NCI-H1436 treated with DMSO at 0.1 percent for 48 hours (cell line): ENCODE measurements at regions not wholly inside any gene's neighbourhood (a gene's known extent, or its start where the extent isn't known, plus 50 kb on each side); places are given as distances from the start of the nearest gene placed in this dataset.
"Not testable (repeated sequence)": the region's sequence is repeated elsewhere in the genome, so short reads cannot be mapped to it uniquely, and the experiment has no call there.

Source experiments
- DNase-seq: peaks from one replicate; lab custom pipeline; 2025; lab: John Stamatoyannopoulos, UW

DNA sequence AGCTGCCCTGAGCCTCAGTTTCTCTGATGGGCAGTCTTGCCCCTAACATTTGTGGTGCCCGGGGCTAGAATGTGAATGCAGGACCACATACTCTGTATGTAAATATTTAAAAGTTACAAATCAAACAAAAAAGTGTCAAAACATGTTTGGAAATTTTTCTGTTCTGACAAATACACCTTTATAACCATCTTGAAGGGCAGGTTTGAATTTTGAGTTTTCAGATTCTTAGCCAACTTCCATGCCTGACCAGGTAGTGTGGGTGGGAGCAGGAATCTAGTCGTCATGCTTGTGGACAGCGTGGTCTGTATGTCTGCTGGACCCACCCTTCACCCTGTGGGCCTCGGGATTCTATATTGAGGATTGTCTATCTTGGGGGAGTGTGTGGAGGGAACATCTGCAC, 325.1 kb downstream of the SOX4 start:
- DNase-seq: no peak

- DNase-seq: no peak
Observed at GRCh38 chr6:21922086-21922485, 328.5 kb downstream of the SOX4 start.

GRCh38 chr6:21924002-21924401, 330.5 kb downstream of the SOX4 start:
- DNase-seq: no peak

- no peak for DNase-seq
Observed at GRCh38 chr6:21928827-21929226, 335.3 kb downstream of the SOX4 start.

- no peak for DNase-seq
Observed at GRCh38 chr6:21931641-21932335, 338.2 kb downstream of the SOX4 start.

- DNase-seq: no peak
Observed at GRCh38 chr6:21933351-21933750, 339.8 kb downstream of the SOX4 start.

DNA sequence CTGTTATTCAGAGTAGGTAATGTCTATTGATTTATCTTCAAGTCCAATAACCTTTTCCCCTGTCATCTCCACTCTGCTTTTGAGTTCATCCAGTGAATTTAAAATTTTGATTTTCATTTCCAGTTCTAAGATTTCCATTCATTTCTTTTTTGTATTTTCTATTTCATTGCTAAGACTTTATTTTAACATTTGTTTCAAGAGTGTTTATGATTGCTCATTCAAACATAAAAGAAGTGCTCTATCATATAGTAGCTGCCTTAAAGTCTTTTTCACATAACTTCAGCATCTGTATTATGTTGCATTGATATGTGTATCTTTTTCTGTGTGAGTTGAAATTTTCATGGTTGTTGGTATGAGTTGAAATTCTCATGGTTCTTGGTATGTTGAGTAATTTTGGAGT, 341.6 kb downstream of the SOX4 start:
- no peak for DNase-seq

- no peak for DNase-seq
Observed at GRCh38 chr6:21935561-21936028, 342.0 kb downstream of the SOX4 start.

DNA sequence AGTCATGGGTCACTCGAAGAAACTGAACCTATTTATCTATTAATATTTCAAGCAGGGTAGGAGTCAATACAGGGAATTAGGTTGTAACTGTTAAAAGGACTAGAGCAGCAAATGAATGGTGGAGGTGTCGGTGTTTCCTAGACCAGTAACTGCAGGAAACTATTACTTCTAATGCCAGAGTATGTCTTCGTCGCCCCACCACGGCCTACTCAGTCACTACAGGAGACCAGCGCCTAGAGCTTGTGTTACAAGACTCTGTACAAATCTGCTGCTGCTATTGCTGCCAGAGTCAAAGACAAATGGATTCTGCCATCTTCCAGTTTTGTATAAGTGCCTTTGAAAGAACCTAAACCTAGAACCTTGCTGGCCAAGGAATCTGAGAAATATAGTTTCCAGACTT, 343.9 kb downstream of the SOX4 start:
- DNase-seq: no peak

GRCh38 chr6:21939066-21939465, 345.5 kb downstream of the SOX4 start:
- not testable (repeated sequence) for DNase-seq

- no peak for DNase-seq
Observed at GRCh38 chr6:21941926-21942325, 348.4 kb downstream of the SOX4 start.

DNA sequence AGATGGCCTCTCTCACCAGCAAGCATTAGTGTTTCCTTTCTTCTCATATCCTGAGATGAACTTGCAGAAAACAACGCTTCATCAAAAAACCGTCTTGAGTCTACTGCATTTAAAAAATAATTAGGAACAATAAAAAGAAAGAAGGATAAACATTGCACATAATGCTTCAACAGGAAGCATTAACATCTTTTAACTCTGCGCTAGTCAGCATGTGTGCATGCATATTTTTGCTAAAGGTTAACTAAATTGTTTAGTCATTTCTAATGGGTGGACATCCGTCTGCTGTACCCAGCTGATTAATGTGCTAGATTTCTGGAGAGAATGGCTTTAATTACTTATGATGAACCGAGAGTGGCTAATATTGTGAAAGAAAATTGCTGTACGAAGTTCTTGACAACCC, 349.3 kb downstream of the SOX4 start:
- no peak for DNase-seq

DNA sequence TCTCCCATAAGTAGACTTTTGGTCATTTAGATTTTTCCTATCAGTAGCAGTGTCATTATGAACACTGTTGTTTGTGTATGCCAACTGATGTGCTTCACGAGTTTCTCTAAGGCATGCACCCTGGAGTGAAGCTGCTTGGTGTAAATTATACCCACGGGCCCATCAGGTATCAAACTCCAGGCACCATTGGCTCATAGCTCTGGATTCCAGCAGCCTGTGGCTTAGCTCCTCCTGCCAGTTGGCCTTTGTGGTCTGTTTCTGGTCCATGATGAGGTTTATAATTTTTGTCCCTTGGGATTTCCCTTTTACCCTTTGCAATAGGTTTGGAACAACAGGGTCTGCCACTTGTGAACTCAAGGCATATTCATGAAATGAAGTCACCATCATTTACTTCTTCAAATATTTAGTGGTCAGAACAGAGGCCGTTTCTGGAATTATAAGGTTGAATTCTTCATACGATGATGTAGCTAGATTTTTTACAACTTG, 350.5 kb downstream of the PRL start:
- DNase-seq: no peak

DNA sequence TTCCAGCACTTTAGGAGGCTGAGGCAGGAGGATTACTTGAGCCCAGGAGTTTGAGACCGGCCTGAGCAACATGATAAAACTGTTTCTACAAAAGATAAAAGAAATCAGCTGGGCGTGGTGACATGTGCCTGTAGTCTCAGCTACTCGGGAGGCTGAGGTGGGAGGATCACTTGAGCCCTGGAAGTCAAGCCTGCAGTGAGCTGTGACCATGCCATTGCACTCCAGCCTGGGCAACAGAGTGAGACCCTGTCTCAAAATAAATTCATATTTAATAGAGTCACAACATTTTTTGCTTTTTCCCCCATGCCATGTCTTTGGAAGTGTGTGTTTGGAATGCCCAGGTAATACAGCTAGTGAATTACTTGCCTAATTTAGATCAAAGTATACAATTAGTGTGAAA, 349.6 kb downstream of the PRL start:
- not testable (repeated sequence) for DNase-seq

DNA sequence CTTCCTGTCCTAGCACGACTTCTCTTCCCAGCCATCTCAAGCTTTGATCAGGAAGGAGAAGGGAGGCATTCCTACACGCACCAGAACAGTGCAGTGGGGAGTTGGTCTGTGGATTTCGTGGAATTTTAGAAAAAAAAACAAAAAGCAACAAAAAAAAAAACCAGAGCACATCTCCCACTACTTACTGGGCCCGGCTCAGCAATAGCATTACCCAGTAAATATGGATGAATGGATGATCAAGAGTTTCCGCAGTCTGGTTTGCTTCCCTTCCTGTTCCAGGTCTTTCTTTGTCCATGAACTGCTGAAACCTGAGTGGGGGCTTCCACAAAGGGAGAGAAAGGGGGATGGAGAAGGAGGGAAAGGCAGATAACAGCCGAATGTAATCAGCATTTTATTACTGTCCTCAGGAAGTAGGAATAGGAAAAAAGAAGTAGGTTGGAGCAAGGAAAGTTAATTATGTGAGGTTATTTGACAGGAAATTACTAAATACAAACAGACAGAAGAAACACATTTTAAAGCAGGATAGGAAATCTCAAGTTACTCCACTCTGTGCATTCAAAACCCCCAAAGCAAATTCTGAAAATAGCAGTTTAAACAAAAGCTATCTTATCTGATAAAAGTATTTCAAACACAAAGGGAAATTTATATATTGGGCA, 349.0 kb downstream of the PRL start:
- DNase-seq: no peak

- no peak for DNase-seq
Observed at GRCh38 chr6:21949211-21949801, 347.5 kb downstream of the PRL start.

- DNase-seq: no peak
Observed at GRCh38 chr6:21952367-21952766, 344.5 kb downstream of the PRL start.

DNA sequence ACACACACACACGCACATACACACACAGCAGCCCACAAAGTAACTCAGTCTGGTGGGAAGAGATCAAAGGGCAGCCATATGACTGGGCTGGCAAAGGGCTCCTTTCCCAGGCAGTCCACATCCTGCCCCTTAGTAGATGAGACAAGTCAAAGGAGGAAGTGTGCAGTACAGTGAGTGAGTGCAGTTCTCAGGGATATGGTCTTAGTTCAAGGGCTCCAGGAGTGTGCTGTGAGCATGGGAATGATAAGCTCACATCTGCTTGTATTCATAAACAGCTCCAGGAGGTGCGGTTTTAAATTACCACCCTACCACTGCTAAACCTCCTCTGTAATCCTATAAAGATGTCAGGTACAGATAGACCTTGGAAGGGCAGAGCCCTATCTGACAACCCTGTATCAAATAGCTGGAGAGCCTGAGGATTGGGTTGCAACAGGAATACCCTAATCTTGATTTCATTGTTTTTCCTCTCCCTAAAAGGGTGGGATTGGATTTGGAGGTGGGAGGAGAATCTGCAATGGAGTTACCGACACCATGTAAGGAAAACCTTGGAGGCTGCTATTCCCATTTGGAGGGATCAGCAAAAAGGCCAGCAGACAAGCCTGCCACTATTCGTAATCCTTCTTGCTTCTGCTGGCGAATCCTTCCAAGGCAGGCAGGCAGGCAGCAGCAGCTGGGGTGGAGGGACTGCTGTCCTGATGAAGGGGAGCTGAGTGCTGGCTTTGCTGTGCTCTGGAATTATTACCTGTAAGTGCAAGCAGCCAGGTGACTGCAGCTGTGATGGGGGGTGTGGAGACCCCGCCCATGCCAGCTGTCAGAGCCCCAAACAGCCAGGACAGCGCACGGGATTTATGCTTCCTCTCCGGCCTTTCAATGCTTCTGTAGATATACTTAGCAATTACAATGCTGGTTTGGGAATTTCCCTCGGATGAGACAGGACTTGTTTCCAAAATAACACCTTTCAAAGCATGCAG, 342.7 kb downstream of the PRL start:
- DNase-seq: no peak

DNA sequence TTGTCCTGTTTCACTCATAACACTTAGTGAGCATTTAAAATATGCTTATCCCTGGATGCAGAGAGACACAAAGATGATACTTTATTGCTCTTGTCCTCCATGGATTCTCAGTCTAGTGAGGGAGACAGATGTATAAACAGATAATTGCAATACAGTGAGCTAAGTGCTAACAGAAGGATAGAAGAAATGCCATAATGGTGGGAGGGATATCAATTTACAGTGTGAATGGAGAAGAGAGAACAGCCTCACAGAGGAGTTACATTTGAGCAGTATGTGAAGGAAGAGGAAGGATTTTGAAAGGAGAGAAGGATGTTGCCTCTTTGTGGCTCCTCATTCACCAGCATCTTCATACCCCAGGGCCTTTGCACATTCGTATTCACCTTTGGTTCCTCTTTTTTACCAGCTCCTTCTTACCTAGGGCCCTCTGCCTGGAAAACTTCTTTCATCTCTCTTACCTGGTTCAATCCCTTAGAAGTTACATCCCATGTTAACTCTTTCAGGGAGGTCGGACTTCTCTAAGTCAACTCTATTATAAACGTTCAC, 341.7 kb downstream of the PRL start:
- no peak for DNase-seq

GRCh38 chr6:21955951-21956350, 340.9 kb downstream of the PRL start:
- DNase-seq: no peak

GRCh38 chr6:21958428-21958827, 338.4 kb downstream of the PRL start:
- no peak for DNase-seq

GRCh38 chr6:21961226-21961625, 335.6 kb downstream of the PRL start:
- no peak for DNase-seq
